GM13977 (cell line): ENCODE measurements at regions not wholly inside any gene's neighbourhood (a gene's known extent, or its start where the extent isn't known, plus 50 kb on each side); places are given as distances from the start of the nearest gene placed in this dataset.
"Not testable (repeated sequence)": the region's sequence is repeated elsewhere in the genome, so short reads cannot be mapped to it uniquely, and the experiment has no call there.

ENCODE experiments used
- DNase-seq: peaks from one replicate; pipeline ENCODE4 v3.0.0; 2012; ENCODE audit warnings: low spot score
- CTCF ChIP-seq: IDR thresholded peaks from 2 replicates; pipeline ENCODE4 v1.5.1; 2012; ENCODE audit warnings: mild to moderate bottlenecking, control low read depth; ENCODE audit not compliant: insufficient read depth; ENCODE audit errors: extremely low read depth, missing control alignments
- in situ Hi-C: fragments of 300-500 bp; cut with MboI; formaldehyde crosslinking; loops from one replicate; pipeline ENCODE4 v1.12.0; 2022; ENCODE audit warnings: low sequenced_read_pairs, low pct_unique_long_range_greater_than_20kb, mixed read lengths, inconsistent platforms; ENCODE audit not compliant: unreplicated experiment

GRCh38 chr1:38775175-38775845, 84.3 kb downstream of the RRAGC start:
- no peak for TF ChIP-seq CTCF
- in situ Hi-C loops = no loop called here
- DNase-seq = no peak

GRCh38 chr1:38773483-38773882, 86.1 kb downstream of the RRAGC start:
- in situ Hi-C loops = no loop called here
- no peak for DNase-seq

GRCh38 chr1:38772953-38773352, 86.6 kb downstream of the RRAGC start:
- TF ChIP-seq CTCF = no peak
- in situ Hi-C loops = no loop called here
- DNase-seq = no peak

More at GRCh38 chr1:38773483-38773882, 86.1 kb downstream of the RRAGC start:
- TF ChIP-seq CTCF = no peak

- DNase-seq = no peak
- in situ Hi-C loops = no loop called here
- no peak for TF ChIP-seq CTCF
Observed at GRCh38 chr1:38772026-38772425, 87.5 kb downstream of the RRAGC start.

GRCh38 chr1:38770516-38771173, 88.9 kb downstream of the RRAGC start:
- in situ Hi-C loops, DNase-seq: not testable (repeated sequence)

- in situ Hi-C loops = no loop called here
- TF ChIP-seq CTCF = no peak
- no peak for DNase-seq
Observed at GRCh38 chr1:38766125-38766524, 93.4 kb downstream of the RRAGC start.

- TF ChIP-seq CTCF = no peak
- no peak for DNase-seq
- in situ Hi-C loops = no loop called here
Observed at GRCh38 chr1:38763121-38763520, 96.5 kb downstream of the RRAGC start.
